KMS-11 (cell line): ENCODE measurements at regions not wholly inside any gene's neighbourhood (a gene's known extent, or its start where the extent isn't known, plus 50 kb on each side); places are given as distances from the start of the nearest gene placed in this dataset.

Experiments
- H2AFZ ChIP-seq: fragments of 200-600 bp; sonication (generic); 2 replicates; pipeline ENCODE4 v1.6.1; 2016; ENCODE audit warnings: antibody characterized with exemption, mixed run types, low read depth
- H3K27ac ChIP-seq: fragments of 200-600 bp; sonication (generic); 2 replicates; pipeline ENCODE4 v1.6.1; 2016; ENCODE audit warnings: mild to moderate bottlenecking, mixed run types
- H3K27me3 ChIP-seq: fragments of 200-600 bp; sonication (generic); 2 replicates; pipeline ENCODE4 v1.6.1; 2017; ENCODE audit warnings: mild to moderate bottlenecking, low read depth, mixed run types, moderate library complexity; ENCODE audit not compliant: insufficient read depth
- H3K36me3 ChIP-seq: fragments of 200-600 bp; sonication (generic); 2 replicates; pipeline ENCODE4 v1.6.1; 2017; ENCODE audit warnings: mild to moderate bottlenecking, mixed run types; ENCODE audit not compliant: insufficient read depth
- H3K4me1 ChIP-seq: fragments of 200-600 bp; sonication (generic); 2 replicates; pipeline ENCODE4 v1.6.1; 2016; ENCODE audit warnings: mild to moderate bottlenecking, low read depth, mixed run types; ENCODE audit not compliant: poor library complexity, severe bottlenecking
- H3K4me2 ChIP-seq: fragments of 200-600 bp; sonication (generic); 2 replicates; pipeline ENCODE4 v1.7.0; 2016; ENCODE audit warnings: mild to moderate bottlenecking, mixed run types
- H3K4me3 ChIP-seq: fragments of 200-600 bp; sonication (generic); IDR thresholded peaks from 2 replicates; pipeline ENCODE4 v1.6.1; 2017; ENCODE audit warnings: low read depth, low read length, mixed read lengths; ENCODE audit not compliant: insufficient read depth
- H3K79me2 ChIP-seq: fragments of 200-600 bp; sonication (generic); 2 replicates; pipeline ENCODE4 v1.6.1; 2016; ENCODE audit warnings: low read depth, mixed run types; ENCODE audit not compliant: insufficient read depth
- H3K9ac ChIP-seq: fragments of 200-600 bp; sonication (generic); 2 replicates; pipeline ENCODE4 v1.6.1; 2016; ENCODE audit warnings: mild to moderate bottlenecking, mixed run types
- H4K20me1 ChIP-seq: fragments of 200-600 bp; sonication (generic); 2 replicates; pipeline ENCODE4 v1.6.1; 2016; ENCODE audit warnings: mild to moderate bottlenecking, mixed run types; ENCODE audit not compliant: insufficient read depth
- CTCF ChIP-seq: fragments of 200-600 bp; sonication (generic); conservative IDR thresholded peaks from 2 replicates; pipeline ENCODE4 v1.6.1; 2017; ENCODE audit warnings: low read depth, mild to moderate bottlenecking, antibody characterized with exemption, low read length, moderate library complexity, mixed read lengths

- H3K79me2 ChIP-seq: no peaks in the 10 kb centered on the region
- H3K36me3 ChIP-seq: no peaks in the 10 kb centered on the region; the same call in 1 of the 2 replicates
- H3K27me3 ChIP-seq: no peaks in the 10 kb centered on the region
- H3K4me3 ChIP-seq: no peak overlapping the region
- no peak overlapping the region for H2AFZ ChIP-seq
- H3K4me2 ChIP-seq: no peak overlapping the region
- H3K27ac ChIP-seq: no peak overlapping the region
- H3K4me1 ChIP-seq: no peaks in the 10 kb centered on the region
- no peak overlapping the region for H3K9ac ChIP-seq
- no peaks in the 10 kb centered on the region for H4K20me1 ChIP-seq
- no peak for TF ChIP-seq CTCF
Observed at GRCh38 chr2:14557111-14557510, 75.4 kb upstream of the LRATD1 start.

- Histone ChIP-seq H2AFZ (no peak overlapping the region), H3K27ac (no peak overlapping the region), H3K27me3 (no peaks in the 10 kb centered on the region), H3K4me3 (no peak overlapping the region), H3K36me3 (no peaks in the 10 kb centered on the region; the same call in 1 of the 2 replicates), H3K9ac (no peak overlapping the region), H3K4me2 (no peak overlapping the region), H3K4me1 (no peaks in the 10 kb centered on the region), H4K20me1 (no peaks in the 10 kb centered on the region), H3K79me2 (no peaks in the 10 kb centered on the region)
- no peak for TF ChIP-seq CTCF
Observed at GRCh38 chr2:14557916-14558315, 74.6 kb upstream of the LRATD1 start.

- H3K27ac ChIP-seq: no peak overlapping the region
- no peak overlapping the region for H3K9ac ChIP-seq
- no peaks in the 10 kb centered on the region; the same call in 1 of the 2 replicates for H3K36me3 ChIP-seq
- no peak overlapping the region for H3K4me3 ChIP-seq
- no peak for TF ChIP-seq CTCF
- H3K27me3 ChIP-seq: no peaks in the 10 kb centered on the region
- no peaks in the 10 kb centered on the region for H3K4me1 ChIP-seq
- H3K79me2 ChIP-seq: no peaks in the 10 kb centered on the region
- no peak overlapping the region for H2AFZ ChIP-seq
- no peak overlapping the region for H3K4me2 ChIP-seq
- no peaks in the 10 kb centered on the region for H4K20me1 ChIP-seq
Observed at GRCh38 chr2:14558335-14558919, 74.1 kb upstream of the LRATD1 start.

- H3K4me3 ChIP-seq: no peak overlapping the region
- no peak overlapping the region for H3K27ac ChIP-seq
- no peaks in the 10 kb centered on the region for H3K79me2 ChIP-seq
- H3K36me3 ChIP-seq: no peaks in the 10 kb centered on the region; the same call in 1 of the 2 replicates
- no peak overlapping the region for H3K9ac ChIP-seq
- no peak overlapping the region for H3K4me2 ChIP-seq
- H4K20me1 ChIP-seq: no peaks in the 10 kb centered on the region
- TF ChIP-seq CTCF: no peak
- H3K4me1 ChIP-seq: no peaks in the 10 kb centered on the region
- H3K27me3 ChIP-seq: no peaks in the 10 kb centered on the region
- no peak overlapping the region for H2AFZ ChIP-seq
Observed at GRCh38 chr2:14560716-14561115, 71.8 kb upstream of the LRATD1 start.
